HUES48 (cell line): ENCODE measurements at regions not wholly inside any gene's neighbourhood (a gene's known extent, or its start where the extent isn't known, plus 50 kb on each side); places are given as distances from the start of the nearest gene placed in this dataset.

Experiments
- H3K27ac ChIP-seq: one replicate; pipeline ENCODE4 v1.7.0; 2013; ENCODE audit warnings: low read depth, low read length, inconsistent platforms
- H3K27me3 ChIP-seq: 2 replicates; pipeline ENCODE4 v1.6.1; 2013; ENCODE audit warnings: mild to moderate bottlenecking, low read length; ENCODE audit not compliant: control insufficient read depth, insufficient read depth
- H3K36me3 ChIP-seq: 2 replicates; pipeline ENCODE4 v1.6.1; 2013; ENCODE audit warnings: low read length; ENCODE audit not compliant: control insufficient read depth, insufficient read depth
- H3K4me1 ChIP-seq: 2 replicates; pipeline ENCODE4 v1.6.1; 2013; ENCODE audit warnings: mild to moderate bottlenecking, low read length; ENCODE audit not compliant: control insufficient read depth, insufficient read depth
- H3K4me3 ChIP-seq: 2 replicates; pipeline ENCODE4 v1.5.1; 2013; ENCODE audit warnings: mild to moderate bottlenecking, low read depth, low read length
- H3K9ac ChIP-seq: 2 replicates; pipeline ENCODE4 v1.6.1; 2013; ENCODE audit warnings: mild to moderate bottlenecking, low read depth, low read length, moderate library complexity
- H3K9me3 ChIP-seq: 2 replicates; pipeline ENCODE4 v1.6.1; 2013; ENCODE audit warnings: low read length; ENCODE audit not compliant: control insufficient read depth, insufficient read depth

- Histone ChIP-seq H3K4me3 (no peak overlapping the region), H3K9me3 (no peaks in the 10 kb centered on the region), H3K4me1 (no peaks in the 10 kb centered on the region), H3K36me3 (no peaks in the 10 kb centered on the region), H3K27me3 (no peaks in the 10 kb centered on the region), H3K9ac (no peak overlapping the region), H3K27ac (no peak overlapping the region)
These were observed 149.8 kb upstream of the NR5A2 start for GRCh38 chr1:199877526-199878384.

- H3K9me3 ChIP-seq, result no peaks in the 10 kb centered on the region
- H3K4me3 ChIP-seq, result no peak overlapping the region
- H3K27ac ChIP-seq, result no peak overlapping the region
- H3K4me1 ChIP-seq, result no peaks in the 10 kb centered on the region
- no peaks in the 10 kb centered on the region for H3K27me3 ChIP-seq
- H3K36me3 ChIP-seq, result no peaks in the 10 kb centered on the region
- H3K9ac ChIP-seq, result no peak overlapping the region
These were observed 148.7 kb upstream of the NR5A2 start for GRCh38 chr1:199878823-199879222.

DNA sequence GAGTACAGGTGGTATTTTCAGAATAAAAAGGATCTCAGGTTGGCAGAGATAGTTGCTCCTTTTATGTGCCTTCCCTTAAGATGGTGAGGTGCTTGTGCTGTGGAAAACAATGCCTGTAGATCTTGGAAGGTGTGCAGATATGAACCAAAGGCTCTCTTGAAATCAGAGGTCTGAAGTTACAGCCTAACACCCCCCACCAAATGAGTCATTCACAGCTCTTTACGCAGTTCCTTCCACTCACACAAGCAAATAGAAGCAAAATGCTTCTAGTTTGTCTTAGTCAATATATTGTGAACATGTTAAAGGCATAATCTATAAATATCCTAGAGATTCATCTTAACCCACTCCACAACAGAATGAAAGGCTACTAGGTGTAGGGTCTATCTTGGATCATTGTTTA lies 128.9 kb upstream of the NR5A2 start:
- Histone ChIP-seq H3K27ac (no peak overlapping the region), H3K9me3 (no peaks in the 10 kb centered on the region), H3K27me3 (no peaks in the 10 kb centered on the region), H3K4me1 (no peaks in the 10 kb centered on the region), H3K9ac (no peak overlapping the region), H3K4me3 (no peak overlapping the region), H3K36me3 (no peaks in the 10 kb centered on the region)

GRCh38 chr1:199901341-199901740 lies 126.2 kb upstream of the NR5A2 start:
- Histone ChIP-seq H3K4me1 (no peaks in the 10 kb centered on the region), H3K4me3 (no peak overlapping the region), H3K36me3 (no peaks in the 10 kb centered on the region), H3K27ac (no peak overlapping the region), H3K9ac (no peak overlapping the region), H3K27me3 (no peaks in the 10 kb centered on the region), H3K9me3 (peaks cover 4% of the 10 kb centered on the region; the same call in 1 of the 2 replicates)

DNA sequence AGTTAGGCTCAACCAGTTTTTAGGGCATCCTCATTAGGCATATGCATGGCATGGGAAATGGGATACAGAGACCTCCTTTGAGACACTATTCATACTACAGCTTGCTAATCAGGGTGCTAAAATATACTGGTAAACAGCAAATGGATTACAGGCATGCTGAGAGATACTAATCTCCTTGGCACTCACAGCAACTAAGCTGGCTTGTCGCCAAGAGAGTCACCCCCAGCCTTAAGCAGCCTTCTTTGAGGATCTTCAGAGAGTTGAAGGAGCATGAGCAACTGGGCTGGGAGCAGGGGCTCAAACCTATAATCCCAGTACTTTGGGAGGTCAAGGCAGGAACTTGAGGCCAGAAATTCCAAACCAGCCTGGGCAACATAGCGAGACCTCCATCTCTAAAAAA lies 120.1 kb upstream of the NR5A2 start:
- H3K4me1 ChIP-seq, result no peaks in the 10 kb centered on the region
- no peak overlapping the region for H3K9ac ChIP-seq
- peaks cover 4% of the 10 kb centered on the region; the same call in 1 of the 2 replicates for H3K9me3 ChIP-seq
- no peak overlapping the region for H3K4me3 ChIP-seq
- no peaks in the 10 kb centered on the region for H3K27me3 ChIP-seq
- no peak overlapping the region for H3K27ac ChIP-seq
- H3K36me3 ChIP-seq, result no peaks in the 10 kb centered on the region

- Histone ChIP-seq H3K27ac (no peak overlapping the region), H3K27me3 (no peaks in the 10 kb centered on the region), H3K36me3 (no peaks in the 10 kb centered on the region), H3K9ac (no peak overlapping the region), H3K4me3 (no peak overlapping the region), H3K4me1 (no peaks in the 10 kb centered on the region), H3K9me3 (peaks cover 4% of the 10 kb centered on the region; the same call in 1 of the 2 replicates)
These were observed 118.4 kb upstream of the NR5A2 start for GRCh38 chr1:199909137-199909536.

- Histone ChIP-seq H3K9ac (no peak overlapping the region), H3K36me3 (no peaks in the 10 kb centered on the region), H3K4me3 (no peak overlapping the region), H3K27me3 (no peaks in the 10 kb centered on the region), H3K9me3 (no peaks in the 10 kb centered on the region), H3K27ac (no peak overlapping the region), H3K4me1 (no peaks in the 10 kb centered on the region)
These were observed 114.2 kb upstream of the NR5A2 start for GRCh38 chr1:199913318-199913717.

DNA sequence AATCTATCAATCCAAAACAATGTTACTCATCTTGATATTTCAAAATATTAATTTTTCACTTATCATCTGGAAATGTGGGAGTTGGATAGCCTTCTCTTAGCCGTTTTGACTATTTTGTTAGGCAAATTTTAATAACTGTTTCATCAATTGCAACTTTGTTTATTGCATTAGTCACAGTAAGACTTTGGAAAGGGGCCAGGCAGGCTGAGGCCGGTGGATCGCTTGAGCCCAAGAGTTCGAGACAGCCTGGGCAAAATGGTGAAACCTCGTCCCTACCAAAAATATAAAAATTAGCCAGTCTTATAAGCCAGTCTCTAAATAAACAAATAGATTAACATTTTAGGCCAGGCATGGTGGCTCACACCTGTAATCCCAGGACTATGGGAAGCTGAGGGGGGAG lies 113.0 kb upstream of the NR5A2 start:
- Histone ChIP-seq H3K4me1 (no peaks in the 10 kb centered on the region), H3K9me3 (no peaks in the 10 kb centered on the region), H3K4me3 (no peak overlapping the region), H3K36me3 (no peaks in the 10 kb centered on the region), H3K27ac (no peak overlapping the region), H3K9ac (no peak overlapping the region), H3K27me3 (no peaks in the 10 kb centered on the region)

DNA sequence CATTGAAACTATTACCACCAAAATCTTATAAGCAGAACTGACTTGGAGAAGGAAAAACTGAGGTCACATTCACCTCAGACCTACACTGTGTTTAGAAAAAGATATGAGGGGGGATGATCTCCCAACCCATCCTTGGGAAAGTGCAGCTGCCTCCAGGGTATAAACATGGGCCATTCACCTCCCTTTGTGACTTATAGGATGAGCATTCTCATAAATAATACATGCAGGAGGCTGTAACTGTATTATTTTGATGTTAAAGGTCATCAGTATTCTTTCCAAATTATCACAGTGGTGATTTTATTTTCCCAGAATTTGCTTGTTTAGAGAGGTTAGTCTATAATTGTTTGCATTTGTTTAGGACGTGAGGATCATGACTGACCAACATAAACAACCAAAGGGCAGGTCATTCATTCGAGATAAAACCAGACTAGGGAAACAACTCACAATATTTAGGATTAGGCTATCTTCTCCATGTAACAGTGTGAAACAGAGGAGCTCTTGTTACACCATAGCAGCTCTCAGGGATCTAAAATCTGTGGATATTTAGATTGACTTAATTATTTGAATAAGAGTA lies 109.2 kb upstream of the NR5A2 start:
- Histone ChIP-seq H3K9me3 (no peaks in the 10 kb centered on the region), H3K4me3 (no peak overlapping the region), H3K27me3 (no peaks in the 10 kb centered on the region), H3K4me1 (no peaks in the 10 kb centered on the region), H3K9ac (no peak overlapping the region), H3K27ac (no peak overlapping the region), H3K36me3 (no peaks in the 10 kb centered on the region)

DNA sequence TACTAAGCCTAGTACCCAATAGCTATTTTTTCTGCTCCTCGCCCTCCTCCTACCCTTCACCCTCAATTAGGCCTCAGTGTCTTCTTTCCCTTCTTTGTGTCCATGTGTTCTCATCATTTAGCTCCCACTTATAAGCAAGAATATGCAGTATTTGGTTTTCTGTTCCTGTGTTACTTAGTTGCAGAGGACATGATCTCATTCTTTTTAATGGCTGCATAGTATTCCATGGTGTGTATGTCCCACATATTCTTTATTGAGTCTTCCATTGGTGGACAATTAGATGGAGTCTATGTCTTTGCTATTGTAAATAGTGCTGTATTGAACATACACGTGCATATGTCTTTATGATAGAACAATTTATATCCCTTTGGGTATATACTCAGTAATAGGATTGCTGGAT lies 106.9 kb upstream of the NR5A2 start:
- Histone ChIP-seq H3K36me3 (no peaks in the 10 kb centered on the region), H3K9me3 (no peaks in the 10 kb centered on the region), H3K27ac (no peak overlapping the region), H3K4me1 (no peaks in the 10 kb centered on the region), H3K27me3 (no peaks in the 10 kb centered on the region), H3K9ac (no peak overlapping the region), H3K4me3 (no peak overlapping the region)

GRCh38 chr1:199929556-199929955 lies 98.0 kb upstream of the NR5A2 start:
- Histone ChIP-seq H3K9ac (no peak overlapping the region), H3K36me3 (no peaks in the 10 kb centered on the region), H3K4me3 (no peak overlapping the region), H3K9me3 (no peaks in the 10 kb centered on the region), H3K27me3 (no peaks in the 10 kb centered on the region), H3K27ac (no peak overlapping the region), H3K4me1 (no peaks in the 10 kb centered on the region)
